Transverse colon (tissue), 4 donors: ENCODE measurements at regions not wholly inside any gene's neighbourhood (a gene's known extent, or its start where the extent isn't known, plus 50 kb on each side); places are given as distances from the start of the nearest gene placed in this dataset.

Source experiments
- DNase-seq: peaks from one replicate; pipeline ENCODE4 v3.0.0-alpha.2; 2019
- H3K27ac ChIP-seq, 4 donors: fragments of 200-600 bp; sonication (generic); 2 replicates each; pipeline ENCODE4 v1.5.1; 2016 to 2018; ENCODE audit warnings: inconsistent platforms in 4 of 4
- H3K27me3 ChIP-seq: fragments of 200-600 bp; sonication (generic); 2 replicates; pipeline ENCODE4 v1.5.1; 2017; ENCODE audit warnings: inconsistent platforms
- H3K36me3 ChIP-seq, 4 donors: fragments of 200-600 bp; sonication (generic); 2 replicates each; pipeline ENCODE4 v1.5.1; 2017 to 2019; ENCODE audit warnings: inconsistent platforms in 4 of 4
- H3K4me1 ChIP-seq, 4 donors: fragments of 200-600 bp; sonication (generic); 2 replicates each; pipeline ENCODE4 v1.5.1; 2017 to 2020; ENCODE audit warnings: inconsistent platforms in 4 of 4
- H3K4me3 ChIP-seq, 4 donors: fragments of 200-600 bp; sonication (generic); 1 replicate in 1 of 4; 2 replicates in 3 of 4; pipeline versions ENCODE4 v1.5.1 to v1.6.1; 2017 to 2019; ENCODE audit warnings: inconsistent platforms in 4 of 4
- H3K9me3 ChIP-seq, 2 donors: fragments of 200-600 bp; sonication (generic); 2 replicates each; pipeline ENCODE4 v1.5.1; 2017 to 2019; ENCODE audit warnings: inconsistent platforms in 2 of 2
- EP300 ChIP-seq: sonication (generic); formaldehyde crosslinking; IDR thresholded peaks from one replicate; pipeline ENCODE4 v1.6.1; 2017; ENCODE audit warnings: antibody characterized with exemption, low read depth
- POLR2A ChIP-seq: fragments of 450-650 bp; IDR thresholded peaks from one replicate; pipeline ENCODE4 v1.6.1; 2016; ENCODE audit warnings: antibody characterized with exemption, mild to moderate bottlenecking, moderate library complexity
- POLR2AphosphoS5 ChIP-seq, 3 donors: sonication (generic); formaldehyde crosslinking; IDR thresholded peaks; one replicate each; pipeline ENCODE4 v1.6.1; 2016; ENCODE audit warnings: antibody characterized with exemption in 3 of 3
- WGBS, 2 donors: methylation state at CpG; one replicate each; pipeline ENCODE4 v1.1.5; 2018; ENCODE audit warnings: low coverage in 1 of 2; 5-methylcytosine and 5-hydroxymethylcytosine counted together
- in situ Hi-C, 4 donors: fragments of 200-750 bp; cut with MboI; loops; one replicate each; pipeline versions ENCODE4 v1.15.0 to v1.15.1; 2017; ENCODE audit warnings: low sequenced_read_pairs in 3 of 4, low pct_ligation_motif_present in 1 of 4, low pct_unique_long_range_greater_than_20kb in 1 of 4
- intact Hi-C: fragments of 100-400 bp; cut with DNase I; formaldehyde crosslinking; loops from one replicate; pipeline ENCODE4 v1.15.1; 2023; ENCODE audit warnings: low total_unique reads
- TF ChIP-seq, protein P1 (sequence below), 5 experiments: fragments of 200-600 bp in 3 of 5; fragments of 450-650 bp in 2 of 5; sonication (generic) in 3 of 5; IDR thresholded peaks; 1 replicate in 2 of 5; 2 replicates in 3 of 5; pipeline ENCODE4 v1.5.1; 2016 to 2017; ENCODE audit warnings: antibody characterized with exemption in 5 of 5, inconsistent platforms in 3 of 5, mild to moderate bottlenecking in 2 of 5, moderate library complexity in 1 of 5

GRCh38 chr9:26754509-26755164 is 138.0 kb downstream of the CAAP1 start:
- DNase-seq = no peak
- H3K9me3 ChIP-seq = no peaks in the 10 kb centered on the region
- 80 to 100% methylated on average over 4 to 10 of the region's 10 CpGs for WGBS, 2 donors
- no peak overlapping the region for H3K27ac ChIP-seq
- in situ Hi-C loops = loop anchor here in 1 of 4 donors (25.0 kb wide), 1 partner anchor 108 kb away; no protein-coding TSS in a partner anchor
- H3K36me3 ChIP-seq = no peaks in the 10 kb centered on the region
- no peak overlapping the region for H3K4me3 ChIP-seq
- intact Hi-C loops = no loop called here
- H3K4me1 ChIP-seq = no peaks in the 10 kb centered on the region
- TF ChIP-seq POLR2A (no peak), EP300 (no peak), POLR2AphosphoS5 (IDR thresholded peaks at IDR 0.05) (no peak)
- TF ChIP-seq, protein P1, sequence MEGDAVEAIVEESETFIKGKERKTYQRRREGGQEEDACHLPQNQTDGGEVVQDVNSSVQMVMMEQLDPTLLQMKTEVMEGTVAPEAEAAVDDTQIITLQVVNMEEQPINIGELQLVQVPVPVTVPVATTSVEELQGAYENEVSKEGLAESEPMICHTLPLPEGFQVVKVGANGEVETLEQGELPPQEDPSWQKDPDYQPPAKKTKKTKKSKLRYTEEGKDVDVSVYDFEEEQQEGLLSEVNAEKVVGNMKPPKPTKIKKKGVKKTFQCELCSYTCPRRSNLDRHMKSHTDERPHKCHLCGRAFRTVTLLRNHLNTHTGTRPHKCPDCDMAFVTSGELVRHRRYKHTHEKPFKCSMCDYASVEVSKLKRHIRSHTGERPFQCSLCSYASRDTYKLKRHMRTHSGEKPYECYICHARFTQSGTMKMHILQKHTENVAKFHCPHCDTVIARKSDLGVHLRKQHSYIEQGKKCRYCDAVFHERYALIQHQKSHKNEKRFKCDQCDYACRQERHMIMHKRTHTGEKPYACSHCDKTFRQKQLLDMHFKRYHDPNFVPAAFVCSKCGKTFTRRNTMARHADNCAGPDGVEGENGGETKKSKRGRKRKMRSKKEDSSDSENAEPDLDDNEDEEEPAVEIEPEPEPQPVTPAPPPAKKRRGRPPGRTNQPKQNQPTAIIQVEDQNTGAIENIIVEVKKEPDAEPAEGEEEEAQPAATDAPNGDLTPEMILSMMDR (IDR thresholded peaks at IDR 0.05) = no peak
- H3K27me3 ChIP-seq = no peaks in the 10 kb centered on the region

- DNase-seq = no peak
- H3K36me3 ChIP-seq = no peaks in the 10 kb centered on the region
- H3K27me3 ChIP-seq = no peaks in the 10 kb centered on the region
- intact Hi-C loops (no loop called here), in situ Hi-C loops (loop anchor here in 1 of 4 donors (25.0 kb wide), 1 partner anchor 108 kb away; no protein-coding TSS in a partner anchor)
- H3K4me3 ChIP-seq = no peak overlapping the region
- no peaks in the 10 kb centered on the region for H3K9me3 ChIP-seq
- 90% methylated on average over 1 of the region's 1 CpG; no CpG with 5 or more reads in 1 of the 2 donors for WGBS, 2 donors
- no peaks in the 10 kb centered on the region for H3K4me1 ChIP-seq
- no peak overlapping the region for H3K27ac ChIP-seq
- TF ChIP-seq POLR2A (no peak), EP300 (no peak)
Measured at GRCh38 chr9:26753971-26754370, 138.6 kb downstream of the CAAP1 start.

GRCh38 chr9:26750162-26750561 is 142.4 kb downstream of the CAAP1 start:
- no peak for TF ChIP-seq POLR2AphosphoS5 (IDR thresholded peaks at IDR 0.05)
- H3K9me3 ChIP-seq = no peaks in the 10 kb centered on the region
- in situ Hi-C loops (loop anchor here in 1 of 4 donors (25.0 kb wide), 1 partner anchor 112 kb away; no protein-coding TSS in a partner anchor), intact Hi-C loops (no loop called here)
- WGBS, 2 donors = 91 to 96% methylated on average over 4 of the region's 4 CpGs
- DNase-seq = no peak
- no peaks in the 10 kb centered on the region for H3K4me1 ChIP-seq
- H3K4me3 ChIP-seq = no peak overlapping the region
- no peaks in the 10 kb centered on the region for H3K27me3 ChIP-seq
- H3K36me3 ChIP-seq = no peaks in the 10 kb centered on the region
- no peak overlapping the region for H3K27ac ChIP-seq

DNA sequence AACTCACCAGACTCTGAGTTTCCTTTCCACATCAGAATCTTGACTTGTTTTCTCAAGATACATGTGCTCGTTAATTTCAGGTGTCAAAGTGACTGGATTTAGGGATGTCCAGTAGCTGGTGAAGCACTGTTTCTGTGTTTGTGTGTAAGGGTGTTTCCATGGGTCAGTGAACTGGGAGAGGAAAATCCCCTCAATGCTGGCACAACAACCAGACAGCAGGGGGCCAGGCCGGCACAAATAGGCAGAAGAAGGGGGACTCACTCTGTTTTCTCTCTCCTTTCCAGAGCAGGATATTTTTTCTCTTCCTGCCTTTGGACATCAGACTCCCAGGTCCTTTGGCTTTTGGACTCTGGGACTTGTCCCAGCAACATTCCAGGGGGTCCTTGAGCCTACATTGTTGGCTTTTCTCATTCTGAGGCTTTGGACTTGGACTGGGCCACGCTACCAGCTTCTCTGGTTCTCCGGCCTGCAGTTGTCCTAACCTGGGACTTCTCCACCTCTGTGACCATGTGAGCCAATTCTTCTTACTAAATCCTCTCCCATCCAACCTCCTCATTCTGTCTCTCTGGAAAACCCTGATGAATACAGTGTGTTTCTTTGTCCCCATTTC is 144.0 kb downstream of the CAAP1 start:
- intact Hi-C loops (no loop called here), in situ Hi-C loops (loop anchor here in 3 of 4 donors (10.0 to 25.0 kb wide), 2 partner anchors 226 to 239 kb away; no protein-coding TSS in a partner anchor)

GRCh38 chr9:26747611-26748010 is 145.0 kb downstream of the CAAP1 start:
- no peak overlapping the region for H3K27ac ChIP-seq
- WGBS, 2 donors = 77 to 89% methylated on average over 4 of the region's 4 CpGs
- intact Hi-C loops = no loop called here
- no peaks in the 10 kb centered on the region for H3K36me3 ChIP-seq
- no peak overlapping the region for H3K4me3 ChIP-seq
- no peaks in the 10 kb centered on the region for H3K27me3 ChIP-seq
- H3K4me1 ChIP-seq = no peaks in the 10 kb centered on the region
- H3K9me3 ChIP-seq = no peaks in the 10 kb centered on the region
- in situ Hi-C loops = loop anchor here in 3 of 4 donors (10.0 to 25.0 kb wide), 2 partner anchors 227 to 240 kb away; no protein-coding TSS in a partner anchor
- no peak for DNase-seq
- no peak for TF ChIP-seq EP300
- no peak for TF ChIP-seq POLR2A

More for the DNA sequence above, 144.0 kb downstream of the CAAP1 start:
- no peak overlapping the region for H3K27ac ChIP-seq
- no peaks in the 10 kb centered on the region for H3K4me1 ChIP-seq
- H3K9me3 ChIP-seq = no peaks in the 10 kb centered on the region
- H3K4me3 ChIP-seq = no peak overlapping the region
- H3K27me3 ChIP-seq = no peaks in the 10 kb centered on the region
- TF ChIP-seq POLR2AphosphoS5 (IDR thresholded peaks at IDR 0.05) = no peak
- no peak for TF ChIP-seq EP300
- no peak for TF ChIP-seq POLR2A
- TF ChIP-seq, protein P1 (IDR thresholded peaks at IDR 0.05) = no peak
- WGBS, 2 donors = 85 to 87% methylated on average over 4 of the region's 4 CpGs
- no peaks in the 10 kb centered on the region for H3K36me3 ChIP-seq
- DNase-seq = no peak
